ENCODE measurements at regions not wholly inside any gene's neighbourhood (a gene's known extent, or its start where the extent isn't known, plus 50 kb on each side); places are given as distances from the start of the nearest gene placed in this dataset.

- TF ChIP-seq EZH2 (IDR thresholded peaks at IDR 0.05): no peak
- TF ChIP-seq POLR2AphosphoS5 (IDR thresholded peaks at IDR 0.05; ENCODE audit: borderline replicate concordance, low read depth, low read length): no peak
- no peak for TF ChIP-seq FOXP2 (optimal IDR thresholded peaks at IDR 0.05; ENCODE audit: control extremely low read depth, extremely low read length, insufficient read depth)
Measured at GRCh38 chr10:107420196-107420595, 255.7 kb upstream of the SORCS1 start.

Data from SK-N-MC (cell line).